ENCODE measurements at regions not wholly inside any gene's neighbourhood (a gene's known extent, or its start where the extent isn't known, plus 50 kb on each side); places are given as distances from the start of the nearest gene placed in this dataset.
A peak's percentile ranks its signal among the peaks of the same experiment; 100 is the strongest.

- Histone ChIP-seq H3K9me3 (ENCODE audit: low read length) (no peaks in the 10 kb centered on the region), H2AFZ (ENCODE audit: low read length) (peak overlapping the region; percentile 84), H3K4me2 (ENCODE audit: low read depth, low read length, poor library complexity, severe bottlenecking) (peak overlapping the region; percentile 66), H3K4me1 (ENCODE audit: low read length) (peaks cover 88% of the 10 kb centered on the region), H3K4me3 (ENCODE audit: low read length) (peak overlapping the region; percentile 34; the same call in 1 of the 2 replicates), H3K79me2 (ENCODE audit: low read length) (no peaks in the 10 kb centered on the region), H3K9ac (ENCODE audit: low read length) (peak overlapping the region; percentile 75), H3K27me3 (ENCODE audit: low read length) (no peaks in the 10 kb centered on the region), H3K9me2 (replicated peaks; ENCODE audit: insufficient read depth, low read length) (no peaks in the 10 kb centered on the region), H3K27ac (ENCODE audit: low read length) (peak overlapping the region; percentile 98), H3K36me3 (ENCODE audit: insufficient read depth, low read length) (no peaks in the 10 kb centered on the region), H4K20me1 (ENCODE audit: insufficient read depth, low read depth, low read length) (no peaks in the 10 kb centered on the region)
- DNase-seq, result no peak
These were observed 1327.9 kb downstream of the TBC1D22A start for GRCh38 chr22:48090332-48090672.

DNA sequence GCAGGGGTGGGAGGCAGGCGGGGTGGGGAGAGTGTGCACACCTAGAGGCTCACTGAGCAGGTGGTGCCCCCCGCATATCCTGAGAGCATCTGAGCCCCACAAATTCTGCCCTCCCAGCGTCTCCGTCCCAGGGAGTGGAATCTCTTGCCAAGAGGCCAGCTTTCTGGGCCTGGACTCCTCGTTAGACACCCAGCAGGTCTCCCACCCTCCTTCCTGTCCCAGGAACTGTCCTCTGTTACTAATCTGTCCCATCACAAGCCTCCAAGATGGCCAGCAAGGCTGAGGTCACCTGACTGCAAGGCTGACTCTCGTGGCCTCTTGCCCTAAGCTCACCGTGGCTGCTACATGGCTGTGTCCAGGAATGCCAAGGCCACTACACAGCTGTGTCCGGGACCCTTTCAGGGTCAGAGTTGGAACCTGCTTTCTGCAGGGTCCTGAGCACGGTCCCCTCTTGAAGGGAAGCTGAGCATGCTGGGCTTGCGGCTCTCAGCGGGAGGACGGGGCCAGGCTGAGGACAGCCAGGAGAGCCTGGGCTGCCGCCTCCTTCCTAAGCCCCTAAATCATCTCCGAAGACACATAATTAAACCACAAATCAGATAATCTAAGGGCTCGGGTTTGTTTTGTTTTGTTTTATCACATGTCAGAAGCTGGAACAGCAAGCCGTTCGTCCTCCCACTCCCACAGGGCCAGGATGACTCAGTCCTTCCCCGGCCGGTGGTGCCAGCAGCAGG, 1327.3 kb downstream of the TBC1D22A start:
- Histone ChIP-seq H2AFZ (ENCODE audit: low read length) (peak overlapping the region; percentile 84), H3K4me3 (ENCODE audit: low read length) (peak overlapping the region; percentile 34; the same call in 1 of the 2 replicates), H3K9me3 (ENCODE audit: low read length) (no peaks in the 10 kb centered on the region), H3K9me2 (replicated peaks; ENCODE audit: insufficient read depth, low read length) (no peaks in the 10 kb centered on the region), H3K9ac (ENCODE audit: low read length) (peak overlapping the region; percentile 75), H3K4me2 (ENCODE audit: low read depth, low read length, poor library complexity, severe bottlenecking) (peak overlapping the region; percentile 66), H4K20me1 (ENCODE audit: insufficient read depth, low read depth, low read length) (no peaks in the 10 kb centered on the region), H3K79me2 (ENCODE audit: low read length) (no peaks in the 10 kb centered on the region), H3K27me3 (ENCODE audit: low read length) (no peaks in the 10 kb centered on the region), H3K36me3 (ENCODE audit: insufficient read depth, low read length) (no peaks in the 10 kb centered on the region), H3K4me1 (ENCODE audit: low read length) (peaks cover 88% of the 10 kb centered on the region), H3K27ac (ENCODE audit: low read length) (peak overlapping the region; percentile 98)
- DNase-seq, result no peak

- Histone ChIP-seq H3K4me1 (ENCODE audit: low read length) (peaks cover 91% of the 10 kb centered on the region), H4K20me1 (ENCODE audit: insufficient read depth, low read depth, low read length) (no peaks in the 10 kb centered on the region), H3K4me3 (ENCODE audit: low read length) (no peak overlapping the region), H2AFZ (ENCODE audit: low read length) (no peak overlapping the region), H3K4me2 (ENCODE audit: low read depth, low read length, poor library complexity, severe bottlenecking) (peak overlapping the region; percentile 45), H3K79me2 (ENCODE audit: low read length) (no peaks in the 10 kb centered on the region), H3K27me3 (ENCODE audit: low read length) (no peaks in the 10 kb centered on the region), H3K9me2 (replicated peaks; ENCODE audit: insufficient read depth, low read length) (no peaks in the 10 kb centered on the region), H3K9ac (ENCODE audit: low read length) (peak overlapping the region; percentile 57), H3K36me3 (ENCODE audit: insufficient read depth, low read length) (no peaks in the 10 kb centered on the region), H3K27ac (ENCODE audit: low read length) (peak overlapping the region; percentile 98), H3K9me3 (ENCODE audit: low read length) (no peaks in the 10 kb centered on the region)
- DNase-seq, result no peak
These were observed 1326.6 kb downstream of the TBC1D22A start for GRCh38 chr22:48088926-48089536.

- H3K27ac ChIP-seq (ENCODE audit: low read length), result peak overlapping the region; percentile 98
- H3K27me3 ChIP-seq (ENCODE audit: low read length), result no peaks in the 10 kb centered on the region
- peaks cover 93% of the 10 kb centered on the region for H3K4me1 ChIP-seq (ENCODE audit: low read length)
- H3K4me3 ChIP-seq (ENCODE audit: low read length), result 0 out of 2 replicates have a peak overlapping the region, but pooled peaks have one; percentile 3
- H3K4me2 ChIP-seq (ENCODE audit: low read depth, low read length, poor library complexity, severe bottlenecking), result peak overlapping the region; percentile 45
- no peaks in the 10 kb centered on the region for H4K20me1 ChIP-seq (ENCODE audit: insufficient read depth, low read depth, low read length)
- no peaks in the 10 kb centered on the region for H3K36me3 ChIP-seq (ENCODE audit: insufficient read depth, low read length)
- no peaks in the 10 kb centered on the region for H3K79me2 ChIP-seq (ENCODE audit: low read length)
- peak overlapping the region; percentile 57 for H3K9ac ChIP-seq (ENCODE audit: low read length)
- H3K9me2 ChIP-seq (replicated peaks; ENCODE audit: insufficient read depth, low read length), result no peaks in the 10 kb centered on the region
- DNase-seq, result peak; percentile 87
- no peaks in the 10 kb centered on the region for H3K9me3 ChIP-seq (ENCODE audit: low read length)
- no peak overlapping the region for H2AFZ ChIP-seq (ENCODE audit: low read length)
These were observed 1325.8 kb downstream of the TBC1D22A start for GRCh38 chr22:48088251-48088650.

GRCh38 chr22:48085901-48086645, 1323.6 kb downstream of the TBC1D22A start:
- Histone ChIP-seq H4K20me1 (ENCODE audit: insufficient read depth, low read depth, low read length) (no peaks in the 10 kb centered on the region), H2AFZ (ENCODE audit: low read length) (no peak overlapping the region), H3K4me2 (ENCODE audit: low read depth, low read length, poor library complexity, severe bottlenecking) (peak overlapping the region; percentile 75), H3K4me3 (ENCODE audit: low read length) (peak overlapping the region; percentile 65), H3K9me2 (replicated peaks; ENCODE audit: insufficient read depth, low read length) (no peaks in the 10 kb centered on the region), H3K79me2 (ENCODE audit: low read length) (no peaks in the 10 kb centered on the region), H3K9ac (ENCODE audit: low read length) (peak overlapping the region; percentile 89), H3K27me3 (ENCODE audit: low read length) (no peaks in the 10 kb centered on the region), H3K27ac (ENCODE audit: low read length) (peak overlapping the region; percentile 99), H3K9me3 (ENCODE audit: low read length) (no peaks in the 10 kb centered on the region), H3K36me3 (ENCODE audit: insufficient read depth, low read length) (no peaks in the 10 kb centered on the region), H3K4me1 (ENCODE audit: low read length) (peaks cover 94% of the 10 kb centered on the region)
- peak; percentile 81 for DNase-seq

DNA sequence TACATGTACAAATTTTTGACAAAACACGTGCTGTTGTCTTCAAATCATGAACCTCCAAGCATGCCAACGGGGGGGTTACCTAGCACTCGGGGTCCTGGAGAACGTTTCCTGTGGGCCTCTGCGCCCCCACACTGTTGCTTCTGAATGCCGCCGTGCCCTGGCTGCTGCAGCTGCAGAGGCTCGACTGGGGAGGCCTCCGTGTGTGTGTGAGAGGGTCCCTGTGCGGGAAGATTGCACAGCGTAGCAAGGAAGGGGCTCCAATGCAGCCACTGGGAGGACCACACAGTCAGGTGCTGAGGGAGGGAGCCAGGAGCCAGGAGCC, 1322.2 kb downstream of the TBC1D22A start:
- Histone ChIP-seq H3K36me3 (ENCODE audit: insufficient read depth, low read length) (no peaks in the 10 kb centered on the region), H4K20me1 (ENCODE audit: insufficient read depth, low read depth, low read length) (no peaks in the 10 kb centered on the region), H3K4me2 (ENCODE audit: low read depth, low read length, poor library complexity, severe bottlenecking) (peak overlapping the region; percentile 75), H3K9me2 (replicated peaks; ENCODE audit: insufficient read depth, low read length) (no peaks in the 10 kb centered on the region), H3K27me3 (ENCODE audit: low read length) (no peaks in the 10 kb centered on the region), H3K9ac (ENCODE audit: low read length) (peak overlapping the region; percentile 89), H3K4me3 (ENCODE audit: low read length) (peak overlapping the region; percentile 65; the same call in 1 of the 2 replicates), H3K79me2 (ENCODE audit: low read length) (no peaks in the 10 kb centered on the region), H2AFZ (ENCODE audit: low read length) (no peak overlapping the region), H3K27ac (ENCODE audit: low read length) (peak overlapping the region; percentile 99), H3K9me3 (ENCODE audit: low read length) (no peaks in the 10 kb centered on the region), H3K4me1 (ENCODE audit: low read length) (peaks cover 86% of the 10 kb centered on the region)
- DNase-seq, result peak; percentile 79

GRCh38 chr22:48084041-48084728, 1321.7 kb downstream of the TBC1D22A start:
- peak overlapping the region; percentile 65 for H3K4me3 ChIP-seq (ENCODE audit: low read length)
- no peaks in the 10 kb centered on the region for H3K79me2 ChIP-seq (ENCODE audit: low read length)
- peak overlapping the region; percentile 75 for H3K4me2 ChIP-seq (ENCODE audit: low read depth, low read length, poor library complexity, severe bottlenecking)
- H3K9me2 ChIP-seq (replicated peaks; ENCODE audit: insufficient read depth, low read length), result no peaks in the 10 kb centered on the region
- H3K9me3 ChIP-seq (ENCODE audit: low read length), result no peaks in the 10 kb centered on the region
- peaks cover 86% of the 10 kb centered on the region for H3K4me1 ChIP-seq (ENCODE audit: low read length)
- peak overlapping the region; percentile 89 for H3K9ac ChIP-seq (ENCODE audit: low read length)
- peak; percentile 65 for DNase-seq
- no peak overlapping the region for H2AFZ ChIP-seq (ENCODE audit: low read length)
- H3K27me3 ChIP-seq (ENCODE audit: low read length), result no peaks in the 10 kb centered on the region
- H3K36me3 ChIP-seq (ENCODE audit: insufficient read depth, low read length), result no peaks in the 10 kb centered on the region
- H4K20me1 ChIP-seq (ENCODE audit: insufficient read depth, low read depth, low read length), result no peaks in the 10 kb centered on the region
- peak overlapping the region; percentile 99 for H3K27ac ChIP-seq (ENCODE audit: low read length)

- H3K9me2 ChIP-seq (replicated peaks; ENCODE audit: insufficient read depth, low read length), result no peaks in the 10 kb centered on the region
- H3K4me3 ChIP-seq (ENCODE audit: low read length), result peak overlapping the region; percentile 65
- no peaks in the 10 kb centered on the region for H3K36me3 ChIP-seq (ENCODE audit: insufficient read depth, low read length)
- peak; percentile 93 for DNase-seq
- no peak overlapping the region for H2AFZ ChIP-seq (ENCODE audit: low read length)
- H3K9ac ChIP-seq (ENCODE audit: low read length), result peak overlapping the region; percentile 89
- peaks cover 86% of the 10 kb centered on the region for H3K4me1 ChIP-seq (ENCODE audit: low read length)
- no peaks in the 10 kb centered on the region for H3K9me3 ChIP-seq (ENCODE audit: low read length)
- no peaks in the 10 kb centered on the region for H4K20me1 ChIP-seq (ENCODE audit: insufficient read depth, low read depth, low read length)
- H3K79me2 ChIP-seq (ENCODE audit: low read length), result no peaks in the 10 kb centered on the region
- H3K27me3 ChIP-seq (ENCODE audit: low read length), result no peaks in the 10 kb centered on the region
- peak overlapping the region; percentile 99 for H3K27ac ChIP-seq (ENCODE audit: low read length)
- H3K4me2 ChIP-seq (ENCODE audit: low read depth, low read length, poor library complexity, severe bottlenecking), result peak overlapping the region; percentile 75
These were observed 1321.1 kb downstream of the TBC1D22A start for GRCh38 chr22:48083502-48083901.

All from Karpas-422 (cell line).